Mucosa of descending colon (tissue), 3 donors: ENCODE measurements at regions not wholly inside any gene's neighbourhood (a gene's known extent, or its start where the extent isn't known, plus 50 kb on each side); places are given as distances from the start of the nearest gene placed in this dataset.

Source experiments
- ATAC-seq: fragments of 200-7000 bp; cut with Tn5 transposase; one replicate; pipeline ENCODE4 v1.9.1; 2020; ENCODE audit warnings: mild to moderate bottlenecking, moderate library complexity
- DNase-seq, 3 donors: peaks; one replicate each; pipeline ENCODE4 v3.0.0-alpha.2; 2020
- H3K36me3 ChIP-seq: fragments of 200-600 bp; one replicate; pipeline ENCODE4 v1.8.0; 2021; ENCODE audit warnings: low read depth, mild to moderate bottlenecking
- H3K4me1 ChIP-seq: fragments of 200-600 bp; one replicate; pipeline ENCODE4 v1.8.0; 2021; ENCODE audit warnings: low read depth, mild to moderate bottlenecking
- H3K4me3 ChIP-seq: fragments of 200-600 bp; one replicate; pipeline ENCODE4 v1.8.0; 2021; ENCODE audit warnings: mild to moderate bottlenecking
- H3K9me3 ChIP-seq: fragments of 200-600 bp; one replicate; pipeline ENCODE4 v1.8.0; 2021; ENCODE audit warnings: mild to moderate bottlenecking
- intact Hi-C, 2 donors: fragments of 100-400 bp; cut with DNase I in 1 of 2; cut with micrococcal nuclease in 1 of 2; formaldehyde crosslinking; loops; one replicate each; pipeline versions ENCODE4 v1.11.0 to v1.11.1; 2022; cut with DNase I, micrococcal nuclease
- TF ChIP-seq, protein P1 (sequence below): fragments of 200-600 bp; IDR thresholded peaks from one replicate; pipeline ENCODE4 v1.8.0; 2022; ENCODE audit warnings: antibody characterized with exemption, mild to moderate bottlenecking
- donor health status: DM: no; HTN: no; CAD: no; lungs with moderate emphysema.
- donor health status: DM: no; HTN: no; CAD: no.
- donor health status: DM: no; HTN: yes; CAD: no.

DNA sequence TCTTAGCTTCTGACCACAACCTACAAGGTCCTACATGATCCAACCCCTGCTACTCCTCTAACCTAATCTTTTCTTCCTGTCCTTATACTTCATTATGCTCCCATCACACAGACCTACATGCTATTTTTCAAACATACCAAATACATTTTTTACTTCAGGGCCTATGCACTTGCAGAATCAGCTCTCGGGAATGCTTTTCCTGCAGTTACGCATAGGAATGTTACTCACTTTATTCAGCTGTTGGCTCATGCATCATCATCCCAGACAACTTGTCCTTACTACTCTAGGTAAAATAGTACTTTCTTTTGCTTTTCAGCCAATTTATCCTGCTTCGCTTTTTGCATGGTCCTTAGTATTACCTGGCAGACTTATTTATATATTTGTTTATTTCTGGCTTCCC lies 105.6 kb downstream of the OXSM start:
- DNase-seq (no peak), ATAC-seq (no peak)
- Histone ChIP-seq H3K4me3 (no peak overlapping the region), H3K9me3 (no peaks in the 10 kb centered on the region), H3K4me1 (no peaks in the 10 kb centered on the region), H3K36me3 (no peaks in the 10 kb centered on the region)
- intact Hi-C loops: no loop called here
- TF ChIP-seq, protein P1, sequence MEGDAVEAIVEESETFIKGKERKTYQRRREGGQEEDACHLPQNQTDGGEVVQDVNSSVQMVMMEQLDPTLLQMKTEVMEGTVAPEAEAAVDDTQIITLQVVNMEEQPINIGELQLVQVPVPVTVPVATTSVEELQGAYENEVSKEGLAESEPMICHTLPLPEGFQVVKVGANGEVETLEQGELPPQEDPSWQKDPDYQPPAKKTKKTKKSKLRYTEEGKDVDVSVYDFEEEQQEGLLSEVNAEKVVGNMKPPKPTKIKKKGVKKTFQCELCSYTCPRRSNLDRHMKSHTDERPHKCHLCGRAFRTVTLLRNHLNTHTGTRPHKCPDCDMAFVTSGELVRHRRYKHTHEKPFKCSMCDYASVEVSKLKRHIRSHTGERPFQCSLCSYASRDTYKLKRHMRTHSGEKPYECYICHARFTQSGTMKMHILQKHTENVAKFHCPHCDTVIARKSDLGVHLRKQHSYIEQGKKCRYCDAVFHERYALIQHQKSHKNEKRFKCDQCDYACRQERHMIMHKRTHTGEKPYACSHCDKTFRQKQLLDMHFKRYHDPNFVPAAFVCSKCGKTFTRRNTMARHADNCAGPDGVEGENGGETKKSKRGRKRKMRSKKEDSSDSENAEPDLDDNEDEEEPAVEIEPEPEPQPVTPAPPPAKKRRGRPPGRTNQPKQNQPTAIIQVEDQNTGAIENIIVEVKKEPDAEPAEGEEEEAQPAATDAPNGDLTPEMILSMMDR: no peak

DNA sequence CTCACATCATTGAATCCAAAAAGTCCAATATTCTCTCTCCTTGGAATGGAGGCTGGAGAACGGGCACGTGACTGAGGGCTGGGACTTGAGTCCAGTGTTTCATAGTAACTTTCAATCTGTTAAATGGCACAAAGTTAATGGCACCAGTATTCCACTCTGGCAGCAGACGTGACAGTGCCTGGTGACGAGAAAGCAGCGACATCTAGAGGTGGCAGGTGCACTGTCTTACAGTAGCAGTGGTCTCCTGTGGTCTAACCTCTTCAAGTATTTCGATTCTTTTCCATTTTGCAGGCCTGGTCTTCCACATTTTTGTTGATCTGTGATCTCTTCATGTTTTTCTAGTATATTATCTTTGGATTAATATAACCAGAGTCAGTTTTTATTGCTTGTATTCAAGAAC lies 107.1 kb downstream of the OXSM start:
- H3K36me3 ChIP-seq: no peaks in the 10 kb centered on the region
- DNase-seq (peak in 1 of 3 donors; percentile 25), ATAC-seq (no peak)
- H3K4me3 ChIP-seq: no peak overlapping the region
- intact Hi-C loops: no loop called here
- TF ChIP-seq, protein P1: no peak
- no peaks in the 10 kb centered on the region for H3K9me3 ChIP-seq
- no peaks in the 10 kb centered on the region for H3K4me1 ChIP-seq

DNA sequence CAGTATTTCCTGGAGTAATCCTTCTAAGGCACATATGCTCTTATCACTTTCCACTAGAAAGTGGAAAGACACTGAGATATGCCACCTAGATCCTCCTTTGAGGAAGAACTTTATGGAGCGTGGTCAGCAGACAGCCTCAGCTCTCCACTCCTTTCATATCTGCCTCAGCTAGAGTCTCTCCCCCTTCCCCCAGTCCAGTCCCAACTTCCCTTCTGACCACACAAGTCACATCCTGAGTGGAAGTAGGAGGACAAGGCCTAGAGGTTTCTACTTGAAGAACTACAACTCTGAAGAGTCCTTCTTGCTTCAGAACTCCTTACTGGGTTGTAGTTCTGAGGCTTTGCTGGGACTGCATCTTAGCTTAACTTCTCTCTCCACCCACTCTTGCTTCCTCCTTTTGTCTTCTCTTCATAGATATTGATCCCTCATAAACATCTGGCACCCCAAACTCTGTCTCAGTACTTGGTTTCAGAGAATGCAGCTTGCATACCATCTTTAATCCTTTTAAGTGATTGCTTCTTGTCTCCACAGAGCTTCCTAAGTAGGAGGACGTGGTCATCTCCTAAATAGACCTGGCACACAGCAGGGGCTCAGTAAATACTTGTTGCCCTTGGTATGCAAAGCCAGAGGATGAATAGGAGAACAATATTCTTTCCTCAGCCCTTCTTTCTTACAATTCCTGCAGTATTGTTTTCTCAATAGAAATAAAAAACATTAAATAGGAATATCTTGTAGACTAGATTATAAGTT lies 109.6 kb downstream of the OXSM start:
- Histone ChIP-seq H3K36me3 (no peaks in the 10 kb centered on the region), H3K9me3 (no peaks in the 10 kb centered on the region), H3K4me1 (no peaks in the 10 kb centered on the region), H3K4me3 (no peak overlapping the region)
- DNase-seq (no peak), ATAC-seq (no peak)
- intact Hi-C loops: no loop called here
- TF ChIP-seq, protein P1: no peak

DNA sequence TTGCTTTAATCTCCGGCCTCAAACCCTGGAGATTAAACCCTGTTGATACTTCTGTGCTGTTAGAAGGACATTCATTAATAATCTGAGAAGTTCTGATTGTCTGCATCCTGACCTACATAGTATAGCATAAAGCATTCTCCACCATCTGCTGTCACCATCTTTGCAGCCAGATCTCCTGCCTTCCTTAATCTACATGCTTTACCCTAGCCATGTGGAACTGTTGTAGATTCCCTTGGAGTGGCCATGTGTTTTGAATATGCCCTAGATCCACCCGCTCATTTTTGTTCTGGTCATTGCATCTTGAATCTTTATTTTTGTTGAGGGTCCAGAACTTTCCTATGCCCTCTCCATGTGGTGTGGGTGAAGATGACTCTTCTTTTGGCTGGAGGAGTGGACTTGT lies 110.3 kb downstream of the OXSM start:
- H3K9me3 ChIP-seq: no peaks in the 10 kb centered on the region
- H3K36me3 ChIP-seq: no peaks in the 10 kb centered on the region
- DNase-seq (no peak), ATAC-seq (no peak)
- intact Hi-C loops: no loop called here
- H3K4me3 ChIP-seq: no peak overlapping the region
- no peaks in the 10 kb centered on the region for H3K4me1 ChIP-seq
- TF ChIP-seq, protein P1: no peak

DNA sequence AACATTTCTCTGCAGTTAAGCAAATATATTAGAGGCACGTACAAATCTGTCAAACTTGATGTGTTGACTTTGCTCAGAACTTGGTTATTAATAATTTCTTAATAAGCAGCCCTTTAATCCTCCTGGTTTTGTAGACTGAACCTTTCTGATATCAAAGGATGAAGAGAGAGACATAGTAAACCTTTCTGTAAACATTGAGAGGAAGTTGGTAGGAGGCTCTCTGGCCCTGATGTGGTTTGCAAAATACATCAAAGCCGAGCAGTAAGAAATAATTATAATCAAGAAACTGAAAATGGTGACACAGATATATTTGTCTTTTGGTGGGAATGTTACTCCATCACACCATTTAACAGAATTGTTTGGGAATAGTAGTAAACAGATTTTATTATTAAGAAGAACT lies 111.9 kb downstream of the OXSM start:
- no peak for ATAC-seq
- Histone ChIP-seq H3K9me3 (no peaks in the 10 kb centered on the region), H3K4me1 (no peaks in the 10 kb centered on the region), H3K4me3 (no peak overlapping the region), H3K36me3 (no peaks in the 10 kb centered on the region)
- DNase-seq: no peak
- TF ChIP-seq, protein P1: no peak
- intact Hi-C loops: no loop called here

DNA sequence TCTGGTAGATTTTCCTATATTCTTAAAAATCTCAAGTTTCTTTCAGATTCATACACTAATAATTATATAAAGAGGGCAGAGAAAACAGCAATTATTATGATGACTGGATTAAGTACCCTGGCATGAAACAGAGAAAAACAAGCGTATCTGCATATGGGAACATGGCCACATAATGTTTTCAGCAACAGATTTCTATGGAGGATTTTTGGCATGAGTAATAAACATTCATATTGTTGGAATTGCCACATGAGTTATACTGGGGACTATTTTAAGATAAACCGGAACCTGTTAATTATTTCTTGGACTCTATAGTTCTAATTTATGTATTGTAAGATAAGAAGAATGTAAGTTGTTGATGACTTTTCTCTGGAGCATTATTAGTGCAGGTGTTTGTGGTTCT lies 112.7 kb downstream of the OXSM start:
- ATAC-seq (no peak), DNase-seq (no peak)
- Histone ChIP-seq H3K4me1 (no peaks in the 10 kb centered on the region), H3K36me3 (no peaks in the 10 kb centered on the region), H3K9me3 (no peaks in the 10 kb centered on the region), H3K4me3 (no peak overlapping the region)
- TF ChIP-seq, protein P1: no peak
- intact Hi-C loops: no loop called here
